ENCODE measurements at regions not wholly inside any gene's neighbourhood (a gene's known extent, or its start where the extent isn't known, plus 50 kb on each side); places are given as distances from the start of the nearest gene placed in this dataset.

GRCh38 chr13:31930490-31930889 lies 101.1 kb upstream of the FRY start:
- Histone ChIP-seq H3K9me3 (ENCODE audit: insufficient read depth, low read depth, low read length) (no peaks in the 10 kb centered on the region), H3K36me3 (ENCODE audit: insufficient read depth, low read depth, low read length) (no peaks in the 10 kb centered on the region), H3K27me3 (ENCODE audit: insufficient read depth, low read length) (no peaks in the 10 kb centered on the region), H3K4me1 (ENCODE audit: insufficient read depth, low read length) (peaks cover 7% of the 10 kb centered on the region; the same call in 1 of the 2 replicates), H3K4me3 (ENCODE audit: low read length) (no peak overlapping the region), H3K27ac (ENCODE audit: low read length) (no peak overlapping the region), H3K9ac (ENCODE audit: low read depth, low read length) (no peak overlapping the region)

- Histone ChIP-seq H3K36me3 (ENCODE audit: insufficient read depth, low read depth, low read length) (no peaks in the 10 kb centered on the region), H3K9ac (ENCODE audit: low read depth, low read length) (no peak overlapping the region), H3K27ac (ENCODE audit: low read length) (no peak overlapping the region), H3K4me1 (ENCODE audit: insufficient read depth, low read length) (peaks cover 7% of the 10 kb centered on the region; the same call in 1 of the 2 replicates), H3K9me3 (ENCODE audit: insufficient read depth, low read depth, low read length) (no peaks in the 10 kb centered on the region), H3K4me3 (ENCODE audit: low read length) (no peak overlapping the region), H3K27me3 (ENCODE audit: insufficient read depth, low read length) (no peaks in the 10 kb centered on the region)
Measured at GRCh38 chr13:31930901-31931522, 100.6 kb upstream of the FRY start.

GRCh38 chr13:31937436-31937835 lies 94.1 kb upstream of the FRY start:
- Histone ChIP-seq H3K27me3 (ENCODE audit: insufficient read depth, low read length) (no peaks in the 10 kb centered on the region), H3K9ac (ENCODE audit: low read depth, low read length) (no peak overlapping the region), H3K27ac (ENCODE audit: low read length) (no peak overlapping the region), H3K4me1 (ENCODE audit: insufficient read depth, low read length) (no peaks in the 10 kb centered on the region), H3K9me3 (ENCODE audit: insufficient read depth, low read depth, low read length) (no peaks in the 10 kb centered on the region), H3K4me3 (ENCODE audit: low read length) (no peak overlapping the region), H3K36me3 (ENCODE audit: insufficient read depth, low read depth, low read length) (no peaks in the 10 kb centered on the region)

GRCh38 chr13:31940076-31940475 lies 91.5 kb upstream of the FRY start:
- Histone ChIP-seq H3K4me1 (ENCODE audit: insufficient read depth, low read length) (no peaks in the 10 kb centered on the region), H3K27ac (ENCODE audit: low read length) (no peak overlapping the region), H3K27me3 (ENCODE audit: insufficient read depth, low read length) (no peaks in the 10 kb centered on the region), H3K9me3 (ENCODE audit: insufficient read depth, low read depth, low read length) (no peaks in the 10 kb centered on the region), H3K4me3 (ENCODE audit: low read length) (no peak overlapping the region), H3K9ac (ENCODE audit: low read depth, low read length) (no peak overlapping the region), H3K36me3 (ENCODE audit: insufficient read depth, low read depth, low read length) (no peaks in the 10 kb centered on the region)

- H3K9ac ChIP-seq (ENCODE audit: low read depth, low read length), result no peak overlapping the region
- no peaks in the 10 kb centered on the region for H3K27me3 ChIP-seq (ENCODE audit: insufficient read depth, low read length)
- no peaks in the 10 kb centered on the region for H3K36me3 ChIP-seq (ENCODE audit: insufficient read depth, low read depth, low read length)
- peaks cover 8% of the 10 kb centered on the region; the same call in 1 of the 2 replicates for H3K4me1 ChIP-seq (ENCODE audit: insufficient read depth, low read length)
- H3K27ac ChIP-seq (ENCODE audit: low read length), result no peak overlapping the region
- H3K4me3 ChIP-seq (ENCODE audit: low read length), result no peak overlapping the region
- H3K9me3 ChIP-seq (ENCODE audit: insufficient read depth, low read depth, low read length), result no peaks in the 10 kb centered on the region
Measured at GRCh38 chr13:31943591-31943990, 88.0 kb upstream of the FRY start.

- Histone ChIP-seq H3K4me1 (ENCODE audit: insufficient read depth, low read length) (peaks cover 8% of the 10 kb centered on the region; the same call in 1 of the 2 replicates), H3K36me3 (ENCODE audit: insufficient read depth, low read depth, low read length) (no peaks in the 10 kb centered on the region), H3K9me3 (ENCODE audit: insufficient read depth, low read depth, low read length) (no peaks in the 10 kb centered on the region), H3K9ac (ENCODE audit: low read depth, low read length) (no peak overlapping the region), H3K4me3 (ENCODE audit: low read length) (no peak overlapping the region), H3K27me3 (ENCODE audit: insufficient read depth, low read length) (no peaks in the 10 kb centered on the region), H3K27ac (ENCODE audit: low read length) (no peak overlapping the region)
Measured at GRCh38 chr13:31944262-31945160, 87.1 kb upstream of the FRY start.

GRCh38 chr13:31945202-31945961 lies 86.2 kb upstream of the FRY start:
- peaks cover 8% of the 10 kb centered on the region; the same call in 1 of the 2 replicates for H3K4me1 ChIP-seq (ENCODE audit: insufficient read depth, low read length)
- H3K9me3 ChIP-seq (ENCODE audit: insufficient read depth, low read depth, low read length), result no peaks in the 10 kb centered on the region
- no peak overlapping the region for H3K9ac ChIP-seq (ENCODE audit: low read depth, low read length)
- no peaks in the 10 kb centered on the region for H3K36me3 ChIP-seq (ENCODE audit: insufficient read depth, low read depth, low read length)
- H3K4me3 ChIP-seq (ENCODE audit: low read length), result no peak overlapping the region
- H3K27ac ChIP-seq (ENCODE audit: low read length), result no peak overlapping the region
- H3K27me3 ChIP-seq (ENCODE audit: insufficient read depth, low read length), result no peaks in the 10 kb centered on the region

GRCh38 chr13:31946091-31946770 lies 85.3 kb upstream of the FRY start:
- Histone ChIP-seq H3K4me3 (ENCODE audit: low read length) (no peak overlapping the region), H3K9ac (ENCODE audit: low read depth, low read length) (no peak overlapping the region), H3K27ac (ENCODE audit: low read length) (no peak overlapping the region), H3K4me1 (ENCODE audit: insufficient read depth, low read length) (peaks cover 8% of the 10 kb centered on the region; the same call in 1 of the 2 replicates), H3K36me3 (ENCODE audit: insufficient read depth, low read depth, low read length) (no peaks in the 10 kb centered on the region), H3K27me3 (ENCODE audit: insufficient read depth, low read length) (no peaks in the 10 kb centered on the region), H3K9me3 (ENCODE audit: insufficient read depth, low read depth, low read length) (no peaks in the 10 kb centered on the region)

GRCh38 chr13:31947105-31947504 lies 84.5 kb upstream of the FRY start:
- no peaks in the 10 kb centered on the region for H3K27me3 ChIP-seq (ENCODE audit: insufficient read depth, low read length)
- H3K27ac ChIP-seq (ENCODE audit: low read length), result no peak overlapping the region
- H3K9me3 ChIP-seq (ENCODE audit: insufficient read depth, low read depth, low read length), result no peaks in the 10 kb centered on the region
- no peaks in the 10 kb centered on the region for H3K36me3 ChIP-seq (ENCODE audit: insufficient read depth, low read depth, low read length)
- peaks cover 8% of the 10 kb centered on the region; the same call in 1 of the 2 replicates for H3K4me1 ChIP-seq (ENCODE audit: insufficient read depth, low read length)
- no peak overlapping the region for H3K4me3 ChIP-seq (ENCODE audit: low read length)
- no peak overlapping the region for H3K9ac ChIP-seq (ENCODE audit: low read depth, low read length)

GRCh38 chr13:31947506-31947905 lies 84.1 kb upstream of the FRY start:
- H3K9ac ChIP-seq (ENCODE audit: low read depth, low read length), result no peak overlapping the region
- H3K4me3 ChIP-seq (ENCODE audit: low read length), result no peak overlapping the region
- no peaks in the 10 kb centered on the region for H3K9me3 ChIP-seq (ENCODE audit: insufficient read depth, low read depth, low read length)
- H3K4me1 ChIP-seq (ENCODE audit: insufficient read depth, low read length), result peaks cover 8% of the 10 kb centered on the region; the same call in 1 of the 2 replicates
- no peak overlapping the region for H3K27ac ChIP-seq (ENCODE audit: low read length)
- H3K27me3 ChIP-seq (ENCODE audit: insufficient read depth, low read length), result no peaks in the 10 kb centered on the region
- H3K36me3 ChIP-seq (ENCODE audit: insufficient read depth, low read depth, low read length), result no peaks in the 10 kb centered on the region

GRCh38 chr13:31949486-31949885 lies 82.1 kb upstream of the FRY start:
- Histone ChIP-seq H3K4me1 (ENCODE audit: insufficient read depth, low read length) (peaks cover 8% of the 10 kb centered on the region; the same call in 1 of the 2 replicates), H3K4me3 (ENCODE audit: low read length) (no peak overlapping the region), H3K9me3 (ENCODE audit: insufficient read depth, low read depth, low read length) (no peaks in the 10 kb centered on the region), H3K36me3 (ENCODE audit: insufficient read depth, low read depth, low read length) (no peaks in the 10 kb centered on the region), H3K27ac (ENCODE audit: low read length) (no peak overlapping the region), H3K9ac (ENCODE audit: low read depth, low read length) (no peak overlapping the region), H3K27me3 (ENCODE audit: insufficient read depth, low read length) (no peaks in the 10 kb centered on the region)
